ENCODE measurements at regions not wholly inside any gene's neighbourhood (a gene's known extent, or its start where the extent isn't known, plus 50 kb on each side); places are given as distances from the start of the nearest gene placed in this dataset.

DNA sequence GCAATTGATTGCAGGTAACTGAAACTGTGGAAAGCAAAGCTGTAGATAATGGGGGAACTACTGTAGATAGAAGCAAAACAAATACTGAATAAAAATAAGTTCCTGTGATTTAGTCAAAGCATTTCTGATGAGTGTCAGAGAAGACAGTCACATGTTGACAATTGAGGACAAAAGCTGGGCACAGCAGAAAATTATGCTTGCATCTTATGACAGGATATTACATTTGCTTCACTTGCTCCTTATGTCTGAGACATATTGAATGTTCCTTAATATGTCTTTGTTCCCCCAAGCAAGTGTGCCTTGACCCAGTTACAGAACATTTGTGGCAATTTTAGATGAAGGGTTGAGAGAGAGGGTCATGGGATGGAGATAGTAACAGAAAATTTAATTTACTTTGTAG, 526.0 kb upstream of the B3GALT2 start:
- TF ChIP-seq, protein P1, sequence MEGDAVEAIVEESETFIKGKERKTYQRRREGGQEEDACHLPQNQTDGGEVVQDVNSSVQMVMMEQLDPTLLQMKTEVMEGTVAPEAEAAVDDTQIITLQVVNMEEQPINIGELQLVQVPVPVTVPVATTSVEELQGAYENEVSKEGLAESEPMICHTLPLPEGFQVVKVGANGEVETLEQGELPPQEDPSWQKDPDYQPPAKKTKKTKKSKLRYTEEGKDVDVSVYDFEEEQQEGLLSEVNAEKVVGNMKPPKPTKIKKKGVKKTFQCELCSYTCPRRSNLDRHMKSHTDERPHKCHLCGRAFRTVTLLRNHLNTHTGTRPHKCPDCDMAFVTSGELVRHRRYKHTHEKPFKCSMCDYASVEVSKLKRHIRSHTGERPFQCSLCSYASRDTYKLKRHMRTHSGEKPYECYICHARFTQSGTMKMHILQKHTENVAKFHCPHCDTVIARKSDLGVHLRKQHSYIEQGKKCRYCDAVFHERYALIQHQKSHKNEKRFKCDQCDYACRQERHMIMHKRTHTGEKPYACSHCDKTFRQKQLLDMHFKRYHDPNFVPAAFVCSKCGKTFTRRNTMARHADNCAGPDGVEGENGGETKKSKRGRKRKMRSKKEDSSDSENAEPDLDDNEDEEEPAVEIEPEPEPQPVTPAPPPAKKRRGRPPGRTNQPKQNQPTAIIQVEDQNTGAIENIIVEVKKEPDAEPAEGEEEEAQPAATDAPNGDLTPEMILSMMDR (IDR thresholded peaks at IDR 0.05; ENCODE audit: low read depth, low read length): no peak
- H3K4me3 ChIP-seq (ENCODE audit: low read depth, low read length): no peak overlapping the region
- H3K27me3 ChIP-seq: no peaks in the 10 kb centered on the region
- no peaks in the 10 kb centered on the region for H3K36me3 ChIP-seq
- no peaks in the 10 kb centered on the region for H3K4me1 ChIP-seq
- no peak for DNase-seq
- H3K9me3 ChIP-seq: no peaks in the 10 kb centered on the region

- H3K27me3 ChIP-seq: no peaks in the 10 kb centered on the region
- no peaks in the 10 kb centered on the region for H3K9me3 ChIP-seq
- H3K4me1 ChIP-seq: no peaks in the 10 kb centered on the region
- H3K36me3 ChIP-seq: no peaks in the 10 kb centered on the region
- no peak overlapping the region for H3K4me3 ChIP-seq (ENCODE audit: low read depth, low read length)
- DNase-seq: no peak
- TF ChIP-seq, protein P1 (IDR thresholded peaks at IDR 0.05; ENCODE audit: low read depth, low read length): no peak
Measured at GRCh38 chr1:193709607-193710006, 523.2 kb upstream of the B3GALT2 start.

GRCh38 chr1:193707271-193708021, 521.0 kb upstream of the B3GALT2 start:
- Histone ChIP-seq H3K4me3 (ENCODE audit: low read depth, low read length) (no peak overlapping the region), H3K27me3 (no peaks in the 10 kb centered on the region), H3K36me3 (no peaks in the 10 kb centered on the region), H3K4me1 (no peaks in the 10 kb centered on the region), H3K9me3 (no peaks in the 10 kb centered on the region)
- TF ChIP-seq, protein P1 (IDR thresholded peaks at IDR 0.05; ENCODE audit: low read depth, low read length): no peak
- DNase-seq: no peak

DNA sequence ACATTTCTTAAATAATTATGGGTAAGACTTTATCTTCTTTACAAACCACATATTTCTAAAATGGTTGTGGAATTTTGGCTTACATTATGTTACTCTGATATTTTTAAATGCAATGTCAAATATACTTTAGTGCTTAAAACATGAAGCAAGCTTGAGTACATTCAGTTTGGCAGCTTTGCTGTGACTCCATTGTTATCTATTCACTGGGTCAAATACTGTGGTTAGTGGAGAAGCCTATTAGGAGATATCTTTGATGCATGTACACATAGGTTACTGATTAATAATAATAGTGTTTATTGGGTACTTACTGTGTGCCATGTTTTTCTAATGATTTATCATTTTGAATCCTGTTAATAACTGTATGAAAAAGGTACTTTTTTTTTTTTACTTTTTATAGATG, 520.4 kb upstream of the B3GALT2 start:
- DNase-seq: no peak
- no peak overlapping the region for H3K4me3 ChIP-seq (ENCODE audit: low read depth, low read length)

DNA sequence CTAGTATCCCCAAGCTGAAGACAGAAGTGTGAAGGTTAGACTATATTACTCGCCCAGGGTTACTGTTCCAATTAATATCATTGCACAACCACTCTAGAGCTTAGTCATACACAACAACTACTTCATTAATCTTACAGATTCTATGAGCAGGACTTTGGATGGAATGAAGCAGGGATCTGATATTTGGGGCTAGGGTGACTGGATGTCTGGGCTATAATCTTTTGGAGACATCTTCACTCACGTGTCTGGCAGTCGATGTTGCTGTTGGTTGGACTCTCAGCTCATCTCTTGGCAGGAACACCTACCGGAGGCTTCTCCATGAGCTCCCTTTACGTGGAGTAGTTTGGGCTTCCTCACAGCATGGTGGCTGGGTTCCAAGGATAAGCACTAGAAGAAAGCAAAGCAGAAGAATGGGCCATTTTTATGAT, 519.2 kb upstream of the B3GALT2 start:
- no peaks in the 10 kb centered on the region for H3K4me1 ChIP-seq
- no peak overlapping the region for H3K4me3 ChIP-seq (ENCODE audit: low read depth, low read length)
- TF ChIP-seq, protein P1 (IDR thresholded peaks at IDR 0.05; ENCODE audit: low read depth, low read length): no peak
- H3K9me3 ChIP-seq: no peaks in the 10 kb centered on the region
- peak; percentile 6 for DNase-seq
- no peaks in the 10 kb centered on the region for H3K27me3 ChIP-seq
- H3K36me3 ChIP-seq: no peaks in the 10 kb centered on the region

More for the DNA sequence above, 520.4 kb upstream of the B3GALT2 start:
- TF ChIP-seq, protein P1 (IDR thresholded peaks at IDR 0.05; ENCODE audit: low read depth, low read length): no peak
- Histone ChIP-seq H3K27me3 (no peaks in the 10 kb centered on the region), H3K4me1 (no peaks in the 10 kb centered on the region), H3K36me3 (no peaks in the 10 kb centered on the region), H3K9me3 (no peaks in the 10 kb centered on the region)

DNA sequence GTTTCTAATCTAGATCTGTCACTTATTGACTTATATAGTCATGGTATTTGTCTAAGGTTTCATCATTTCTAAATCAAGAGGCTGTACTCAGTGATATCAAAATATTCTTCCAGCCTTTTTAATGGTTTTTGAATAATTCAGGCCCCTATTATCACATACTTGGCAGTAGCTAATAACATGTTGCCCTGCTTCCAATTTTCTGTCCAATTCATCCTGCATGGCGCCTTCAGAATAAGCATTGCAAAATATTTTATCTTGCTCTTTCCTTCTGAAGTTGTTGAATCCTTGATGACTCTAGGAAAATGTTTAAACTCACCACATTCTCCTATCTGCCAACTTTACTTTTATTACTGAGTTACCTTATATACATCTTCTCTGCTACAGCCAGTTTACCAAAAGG, 517.2 kb upstream of the B3GALT2 start:
- Histone ChIP-seq H3K36me3 (no peaks in the 10 kb centered on the region), H3K4me3 (ENCODE audit: low read depth, low read length) (no peak overlapping the region), H3K4me1 (no peaks in the 10 kb centered on the region), H3K9me3 (no peaks in the 10 kb centered on the region), H3K27me3 (no peaks in the 10 kb centered on the region)
- TF ChIP-seq, protein P1 (IDR thresholded peaks at IDR 0.05; ENCODE audit: low read depth, low read length): no peak
- no peak for DNase-seq
